GM12891 (cell line): ENCODE measurements at regions not wholly inside any gene's neighbourhood (a gene's known extent, or its start where the extent isn't known, plus 50 kb on each side); places are given as distances from the start of the nearest gene placed in this dataset.

ENCODE experiments used
- POLR2A ChIP-seq: IDR thresholded peaks from 2 replicates; pipeline ENCODE4 v1.6.1; 2011; ENCODE audit warnings: low read depth, low read length, control low read depth
- POLR2AphosphoS5 ChIP-seq: IDR thresholded peaks from 2 replicates; pipeline ENCODE4 v1.6.1; 2011; ENCODE audit warnings: low read depth, low read length, control low read depth

DNA sequence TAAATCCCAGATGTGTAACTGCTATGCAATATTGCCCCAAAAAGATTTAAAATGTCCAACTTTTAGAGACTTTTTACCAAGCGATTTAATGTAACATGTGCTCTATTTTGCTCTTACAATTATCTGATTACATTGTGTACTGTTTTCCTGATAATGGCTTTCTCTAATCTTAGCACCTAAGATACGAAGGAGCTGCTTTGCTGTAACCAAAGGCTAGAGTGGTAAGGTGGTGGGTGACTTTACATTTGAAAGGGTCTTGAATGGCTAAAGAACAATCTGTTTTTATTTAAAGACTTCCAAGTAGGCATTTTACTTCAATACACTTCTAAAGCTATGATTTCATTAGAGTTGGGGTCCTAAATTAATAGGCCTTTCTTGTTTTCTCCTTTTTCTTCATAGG lies 1201.6 kb upstream of the MAP3K7 start:
- no peak for TF ChIP-seq POLR2A
- TF ChIP-seq POLR2AphosphoS5 = no peak
